ENCODE measurements at regions not wholly inside any gene's neighbourhood (a gene's known extent, or its start where the extent isn't known, plus 50 kb on each side); places are given as distances from the start of the nearest gene placed in this dataset.

DNA sequence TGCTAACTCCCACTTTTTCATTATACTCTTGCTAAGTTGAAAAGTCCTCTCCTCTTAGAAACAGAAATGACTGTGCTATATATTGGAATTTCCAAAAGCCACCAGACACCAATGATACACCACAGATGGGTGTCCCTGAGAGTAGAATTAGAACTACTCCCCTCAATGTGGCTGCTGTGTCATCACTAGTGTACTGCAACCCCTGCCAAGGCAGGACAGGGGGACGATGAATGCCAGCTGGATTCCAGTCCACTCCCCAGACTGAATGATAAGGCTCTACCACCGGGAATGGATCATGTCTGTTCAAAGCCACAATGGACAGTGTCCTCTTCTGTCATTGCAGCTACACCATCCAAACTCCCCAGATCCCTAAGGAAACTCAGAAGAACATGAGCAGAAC, 69.7 kb upstream of the EDNRB start:
- H3K4me1 Mint-ChIP-seq (ENCODE audit: low read depth), result no peaks in the 10 kb centered on the region
- Histone ChIP-seq H3K4me3 (ENCODE audit: low read length) (no peak overlapping the region), H3K9me3 (ENCODE audit: control insufficient read depth in 1 of 2, insufficient read depth in 1 of 2, low read length in 2 of 2) (no peaks in the 10 kb centered on the region), H3K27ac (ENCODE audit: low read depth in 1 of 2, low read length in 2 of 2) (no peak overlapping the region), H3K36me3 (ENCODE audit: insufficient read depth, low read length) (no peaks in the 10 kb centered on the region), H3K4me1 (ENCODE audit: insufficient read depth, low read length) (no peaks in the 10 kb centered on the region), H3K27me3 (ENCODE audit: control insufficient read depth in 1 of 2, insufficient read depth in 2 of 2, low read length in 2 of 2) (no peaks in the 10 kb centered on the region)
- H3K36me3 Mint-ChIP-seq (ENCODE audit: low read depth), result no peaks in the 10 kb centered on the region
- DNase-seq (no peak), ATAC-seq (ENCODE audit: poor library complexity) (no peak)
- no peaks in the 10 kb centered on the region for H3K27me3 Mint-ChIP-seq
- H3K9me3 Mint-ChIP-seq, result no peaks in the 10 kb centered on the region
- H3K27ac Mint-ChIP-seq, result no peak overlapping the region
- ChIA-PET POLR2A (no interaction called here), CTCF (no interaction called here)
- TF ChIP-seq, protein P1, sequence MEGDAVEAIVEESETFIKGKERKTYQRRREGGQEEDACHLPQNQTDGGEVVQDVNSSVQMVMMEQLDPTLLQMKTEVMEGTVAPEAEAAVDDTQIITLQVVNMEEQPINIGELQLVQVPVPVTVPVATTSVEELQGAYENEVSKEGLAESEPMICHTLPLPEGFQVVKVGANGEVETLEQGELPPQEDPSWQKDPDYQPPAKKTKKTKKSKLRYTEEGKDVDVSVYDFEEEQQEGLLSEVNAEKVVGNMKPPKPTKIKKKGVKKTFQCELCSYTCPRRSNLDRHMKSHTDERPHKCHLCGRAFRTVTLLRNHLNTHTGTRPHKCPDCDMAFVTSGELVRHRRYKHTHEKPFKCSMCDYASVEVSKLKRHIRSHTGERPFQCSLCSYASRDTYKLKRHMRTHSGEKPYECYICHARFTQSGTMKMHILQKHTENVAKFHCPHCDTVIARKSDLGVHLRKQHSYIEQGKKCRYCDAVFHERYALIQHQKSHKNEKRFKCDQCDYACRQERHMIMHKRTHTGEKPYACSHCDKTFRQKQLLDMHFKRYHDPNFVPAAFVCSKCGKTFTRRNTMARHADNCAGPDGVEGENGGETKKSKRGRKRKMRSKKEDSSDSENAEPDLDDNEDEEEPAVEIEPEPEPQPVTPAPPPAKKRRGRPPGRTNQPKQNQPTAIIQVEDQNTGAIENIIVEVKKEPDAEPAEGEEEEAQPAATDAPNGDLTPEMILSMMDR (IDR thresholded peaks at IDR 0.05), result no peak
- intact Hi-C loops (cut with DNase I, micrococcal nuclease), result no loop called here
- H3K4me3 Mint-ChIP-seq, result no peak overlapping the region

DNA sequence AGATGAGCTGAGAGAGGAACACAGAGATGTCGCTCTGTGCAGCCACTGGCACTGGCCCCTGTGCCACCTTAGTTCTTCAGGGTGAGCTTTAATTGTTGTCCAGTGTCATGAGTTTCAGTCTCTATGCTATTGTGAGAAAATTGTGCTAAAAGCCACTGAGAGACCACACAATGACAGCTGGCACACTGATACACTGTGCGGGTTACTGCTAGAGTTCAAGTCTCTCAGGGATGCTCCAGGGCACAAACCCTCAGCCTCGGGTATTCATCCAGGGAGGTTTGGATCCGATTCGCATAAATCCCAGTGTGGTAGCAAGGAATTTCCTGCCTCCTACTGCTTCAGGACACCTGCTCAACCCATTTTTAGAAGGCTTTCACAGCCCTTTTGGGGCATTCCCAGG, 68.1 kb upstream of the EDNRB start:
- POLR2A ChIA-PET, result no interaction called here
- no peak overlapping the region for H3K4me3 Mint-ChIP-seq
- H3K36me3 ChIP-seq (ENCODE audit: insufficient read depth, low read length), result no peaks in the 10 kb centered on the region
- H3K27me3 ChIP-seq (ENCODE audit: control insufficient read depth in 1 of 2, insufficient read depth in 2 of 2, low read length in 2 of 2), result no peaks in the 10 kb centered on the region
- no peaks in the 10 kb centered on the region for H3K4me1 Mint-ChIP-seq (ENCODE audit: low read depth)
- no peak overlapping the region for H3K4me3 ChIP-seq (ENCODE audit: low read length)
- H3K27me3 Mint-ChIP-seq, result no peaks in the 10 kb centered on the region
- no peaks in the 10 kb centered on the region for H3K4me1 ChIP-seq (ENCODE audit: insufficient read depth, low read length)
- DNase-seq (no peak), ATAC-seq (ENCODE audit: poor library complexity) (no peak)
- TF ChIP-seq, protein P1 (IDR thresholded peaks at IDR 0.05), result no peak
- H3K36me3 Mint-ChIP-seq (ENCODE audit: low read depth), result no peaks in the 10 kb centered on the region
- H3K9me3 Mint-ChIP-seq, result no peaks in the 10 kb centered on the region
- H3K27ac ChIP-seq (ENCODE audit: low read depth in 1 of 2, low read length in 2 of 2), result no peak overlapping the region
- intact Hi-C loops (cut with DNase I, micrococcal nuclease), result no loop called here
- CTCF ChIA-PET, result interaction anchor here (0.6 kb wide), 1 partner anchor 1593 kb away, joined by 3 read pairs; no protein-coding TSS in a partner anchor
- H3K9me3 ChIP-seq (ENCODE audit: control insufficient read depth in 1 of 2, insufficient read depth in 1 of 2, low read length in 2 of 2), result no peaks in the 10 kb centered on the region
- H3K27ac Mint-ChIP-seq, result no peak overlapping the region

DNA sequence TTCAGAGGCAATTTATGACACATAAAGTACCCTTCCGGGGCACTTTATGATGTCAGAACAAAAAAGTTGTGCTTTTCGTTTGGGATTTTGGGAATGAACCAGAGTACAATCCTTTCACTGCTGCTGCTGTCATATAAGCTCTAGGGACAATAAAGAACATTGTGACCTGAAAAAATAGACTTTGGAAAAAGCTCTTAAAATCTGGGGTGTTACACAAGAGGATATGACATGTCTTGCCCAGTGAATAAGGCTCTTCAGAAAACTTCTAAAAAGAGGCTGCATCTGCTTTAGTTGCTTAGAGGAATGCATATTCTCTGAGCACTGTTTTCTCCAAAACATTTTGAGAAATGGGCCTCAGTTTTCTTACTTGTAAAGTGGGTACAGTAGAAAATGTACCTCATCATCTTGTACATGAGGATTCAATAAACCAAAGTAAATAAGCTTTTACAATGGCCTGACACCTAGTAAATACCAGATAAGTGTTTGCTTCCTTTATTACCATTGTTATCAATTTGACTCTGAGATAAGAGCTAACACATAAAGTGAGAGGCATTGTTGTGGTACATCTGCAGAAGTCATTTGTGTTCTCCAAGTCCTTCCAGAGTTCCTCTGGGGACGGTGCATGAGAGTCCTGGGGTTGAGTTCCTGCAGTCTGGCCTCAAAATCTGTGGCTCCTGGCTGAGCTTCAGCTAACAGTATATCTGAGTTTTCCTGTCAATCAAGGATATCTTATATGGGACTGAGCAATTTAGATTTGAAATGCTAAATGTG, 67.4 kb upstream of the EDNRB start:
- no peaks in the 10 kb centered on the region for H3K27me3 ChIP-seq (ENCODE audit: control insufficient read depth in 1 of 2, insufficient read depth in 2 of 2, low read length in 2 of 2)
- ChIA-PET CTCF (interaction anchor here (0.6 kb wide), 1 partner anchor 1592 kb away, joined by 3 read pairs; no protein-coding TSS in a partner anchor), POLR2A (no interaction called here)
- Mint-ChIP-seq H3K4me1 (ENCODE audit: low read depth) (no peaks in the 10 kb centered on the region), H3K27me3 (no peaks in the 10 kb centered on the region), H3K27ac (no peak overlapping the region), H3K4me3 (no peak overlapping the region), H3K9me3 (no peaks in the 10 kb centered on the region), H3K36me3 (ENCODE audit: low read depth) (no peaks in the 10 kb centered on the region)
- H3K27ac ChIP-seq (ENCODE audit: low read depth in 1 of 2, low read length in 2 of 2), result no peak overlapping the region
- no peaks in the 10 kb centered on the region for H3K36me3 ChIP-seq (ENCODE audit: insufficient read depth, low read length)
- DNase-seq (no peak), ATAC-seq (ENCODE audit: poor library complexity) (no peak)
- intact Hi-C loops (cut with DNase I, micrococcal nuclease), result no loop called here
- H3K4me1 ChIP-seq (ENCODE audit: insufficient read depth, low read length), result no peaks in the 10 kb centered on the region
- H3K4me3 ChIP-seq (ENCODE audit: low read length), result no peak overlapping the region
- TF ChIP-seq, protein P1 (IDR thresholded peaks at IDR 0.05), result no peak
- no peaks in the 10 kb centered on the region for H3K9me3 ChIP-seq (ENCODE audit: control insufficient read depth in 1 of 2, insufficient read depth in 1 of 2, low read length in 2 of 2)

All from CD4-positive, alpha-beta T cell (primary cell).